HG03175 (cell line): ENCODE measurements at regions not wholly inside any gene's neighbourhood (a gene's known extent, or its start where the extent isn't known, plus 50 kb on each side); places are given as distances from the start of the nearest gene placed in this dataset.

Experiments
- ATAC-seq: cut with Tn5 transposase; IDR thresholded peaks from one replicate; pipeline ENCODE4 v1.9.1; 2021; ENCODE audit warnings: mild to moderate bottlenecking, moderate library complexity; ENCODE audit not compliant: unreplicated experiment

GRCh38 chr1:194151056-194151455 is 964.6 kb upstream of the B3GALT2 start:
- ATAC-seq: peak; percentile 51

- ATAC-seq: no peak
Observed at GRCh38 chr1:194150242-194150641, 963.8 kb upstream of the B3GALT2 start.

- no peak for ATAC-seq
Observed at GRCh38 chr1:194133152-194133551, 946.7 kb upstream of the B3GALT2 start.

- no peak for ATAC-seq
Observed at GRCh38 chr1:194118086-194118485, 931.7 kb upstream of the B3GALT2 start.

- ATAC-seq: no peak
Observed at GRCh38 chr1:194117582-194117981, 931.2 kb upstream of the B3GALT2 start.

- no peak for ATAC-seq
Observed at GRCh38 chr1:194114288-194114687, 927.9 kb upstream of the B3GALT2 start.

GRCh38 chr1:194105381-194105780 is 919.0 kb upstream of the B3GALT2 start:
- ATAC-seq: no peak

- no peak for ATAC-seq
Observed at GRCh38 chr1:194104247-194104844, 917.9 kb upstream of the B3GALT2 start.

- no peak for ATAC-seq
Observed at GRCh38 chr1:194103516-194104246, 917.3 kb upstream of the B3GALT2 start.

GRCh38 chr1:194103101-194103500 is 916.7 kb upstream of the B3GALT2 start:
- ATAC-seq: no peak

GRCh38 chr1:194102607-194103006 is 916.2 kb upstream of the B3GALT2 start:
- ATAC-seq: no peak

GRCh38 chr1:194084755-194085154 is 898.3 kb upstream of the B3GALT2 start:
- no peak for ATAC-seq

- no peak for ATAC-seq
Observed at GRCh38 chr1:194081444-194081843, 895.0 kb upstream of the B3GALT2 start.

GRCh38 chr1:194080826-194081225 is 894.4 kb upstream of the B3GALT2 start:
- no peak for ATAC-seq

GRCh38 chr1:194078765-194079164 is 892.4 kb upstream of the B3GALT2 start:
- no peak for ATAC-seq

- no peak for ATAC-seq
Observed at GRCh38 chr1:194076646-194077045, 890.2 kb upstream of the B3GALT2 start.

GRCh38 chr1:194073833-194074232 is 887.4 kb upstream of the B3GALT2 start:
- ATAC-seq: no peak

GRCh38 chr1:194071205-194071604 is 884.8 kb upstream of the B3GALT2 start:
- no peak for ATAC-seq

- ATAC-seq: no peak
Observed at GRCh38 chr1:194069831-194070218, 883.4 kb upstream of the B3GALT2 start.

GRCh38 chr1:194069168-194069830 is 882.9 kb upstream of the B3GALT2 start:
- ATAC-seq: no peak

GRCh38 chr1:194068446-194069167 is 882.2 kb upstream of the B3GALT2 start:
- no peak for ATAC-seq

- ATAC-seq: no peak
Observed at GRCh38 chr1:194067772-194068171, 881.4 kb upstream of the B3GALT2 start.
